ENCODE measurements at regions not wholly inside any gene's neighbourhood (a gene's known extent, or its start where the extent isn't known, plus 50 kb on each side); places are given as distances from the start of the nearest gene placed in this dataset.
A peak's percentile ranks its signal among the peaks of the same experiment; 100 is the strongest.

GRCh38 chr1:173355281-173356031 is 121.7 kb upstream of the PRDX6 start (continued):
- TF ChIP-seq TCF7 (IDR thresholded peaks at IDR 0.05; ENCODE audit: borderline replicate concordance) (peak; percentile 10; the same call in 1 of the 2 replicates), NFIC (IDR thresholded peaks at IDR 0.05; ENCODE audit: low read depth, low read length) (peak; percentile 74; the same call in 1 of the 2 replicates), FOS (IDR thresholded peaks at IDR 0.05; ENCODE audit: borderline replicate concordance, extremely low read depth, insufficient read length) (no peak), SUPT20H (IDR thresholded peaks at IDR 0.05; ENCODE audit: borderline replicate concordance, control insufficient read depth, low read depth, low read length) (no peak), IRF5 (IDR thresholded peaks at IDR 0.05; ENCODE audit: borderline replicate concordance) (no peak), SMAD1 (IDR thresholded peaks at IDR 0.05; ENCODE audit: low read depth, partially characterized antibody) (no peak), TBL1XR1 (IDR thresholded peaks at IDR 0.05; ENCODE audit: low read depth, low read length) (0 out of 2 replicates have a peak, but pooled peaks have one; percentile 21), PAX5 (IDR thresholded peaks at IDR 0.05; ENCODE audit: borderline replicate concordance, low read depth, low read length) (no peak), SMAD5 (IDR thresholded peaks at IDR 0.05; ENCODE audit: low read depth) (0 out of 2 replicates have a peak, but pooled peaks have one; percentile 42), NR2C1 (IDR thresholded peaks at IDR 0.05) (no peak; the same call in 1 of the 2 replicates), SPI1 (IDR thresholded peaks at IDR 0.05; ENCODE audit: borderline replicate concordance, insufficient read depth, low read depth, low read length) (no peak), RFX5 (IDR thresholded peaks at IDR 0.05; ENCODE audit: low read depth, low read length) (no peak), ZNF274 (IDR thresholded peaks at IDR 0.05; ENCODE audit: insufficient read depth, insufficient read length) (no peak), PAX8 (IDR thresholded peaks at IDR 0.05) (no peak), ZBTB40 (IDR thresholded peaks at IDR 0.05; ENCODE audit: borderline replicate concordance) (no peak), RELA (IDR thresholded peaks at IDR 0.05; ENCODE audit: borderline replicate concordance, partially characterized antibody) (no peak), ZNF687 (IDR thresholded peaks at IDR 0.05) (0 out of 2 replicates have a peak, but pooled peaks have one; percentile 17), CREM (IDR thresholded peaks at IDR 0.05; ENCODE audit: low read depth) (peak; percentile 49; the same call in 1 of the 2 replicates)

Data from GM12878 (cell line).